NCI-H2227 treated with DMSO at 0.1 percent for 48 hours (cell line): ENCODE measurements at regions not wholly inside any gene's neighbourhood (a gene's known extent, or its start where the extent isn't known, plus 50 kb on each side); places are given as distances from the start of the nearest gene placed in this dataset.

Experiments
- DNase-seq: peaks from one replicate; lab custom pipeline; 2025; lab: John Stamatoyannopoulos, UW

DNA sequence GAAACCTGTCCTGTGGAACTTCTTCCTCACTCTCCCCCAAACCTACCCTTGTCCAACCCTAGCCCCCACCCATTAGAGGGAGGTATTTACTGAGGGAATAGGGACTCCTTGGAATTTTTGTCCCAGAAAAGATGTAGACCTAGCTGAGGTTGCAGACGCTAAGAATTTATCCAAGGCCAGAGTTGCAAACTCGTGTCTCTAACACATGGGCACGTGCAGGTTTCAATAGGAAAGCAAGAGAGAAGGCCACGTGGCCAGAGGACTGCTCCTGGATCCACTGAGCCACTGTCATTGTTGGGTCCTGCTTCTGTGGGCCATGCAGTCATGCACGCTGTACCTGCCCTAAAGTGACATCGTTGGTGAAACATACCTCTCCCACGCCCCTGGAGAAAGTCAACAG, 243.4 kb upstream of the KCNG1 start:
- DNase-seq = no peak

DNA sequence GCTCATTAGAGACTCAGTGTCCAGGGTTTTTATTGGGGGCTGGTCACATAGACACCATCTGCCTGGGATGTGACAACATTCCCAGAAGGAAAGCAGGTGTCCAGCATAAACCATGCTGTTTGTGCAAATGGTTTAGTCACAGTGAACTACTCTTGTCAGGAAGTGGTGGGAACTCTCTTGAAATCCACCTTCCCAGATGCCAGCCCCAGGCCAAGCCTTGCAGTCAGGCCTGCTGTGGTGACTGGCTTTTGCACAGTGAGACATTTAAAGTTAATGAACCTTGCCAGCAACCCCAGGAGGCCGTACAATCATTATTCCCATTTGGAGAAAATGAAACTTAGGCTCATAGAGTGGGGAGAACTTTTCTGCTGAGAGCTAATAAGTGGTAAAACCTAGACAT, 242.5 kb upstream of the KCNG1 start:
- DNase-seq = no peak

DNA sequence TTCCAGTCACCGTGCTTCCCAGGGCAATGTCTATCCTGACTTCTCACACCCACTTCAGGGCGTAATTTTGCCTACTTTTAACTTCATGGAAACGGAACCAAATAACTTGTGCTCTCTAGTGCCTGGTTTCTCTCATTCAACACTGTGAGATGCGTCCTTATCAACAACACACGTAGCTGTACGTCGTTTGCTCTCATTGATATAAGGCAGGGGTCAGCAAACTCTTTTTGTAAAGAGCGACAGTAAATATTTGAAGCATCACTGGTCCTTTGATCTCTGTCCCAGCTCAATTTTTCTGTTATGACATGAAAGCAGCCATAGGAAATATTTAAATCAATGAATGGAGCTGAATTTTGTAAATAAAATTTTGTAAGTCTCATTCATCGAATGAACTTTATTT, 239.3 kb upstream of the KCNG1 start:
- no peak for DNase-seq

DNA sequence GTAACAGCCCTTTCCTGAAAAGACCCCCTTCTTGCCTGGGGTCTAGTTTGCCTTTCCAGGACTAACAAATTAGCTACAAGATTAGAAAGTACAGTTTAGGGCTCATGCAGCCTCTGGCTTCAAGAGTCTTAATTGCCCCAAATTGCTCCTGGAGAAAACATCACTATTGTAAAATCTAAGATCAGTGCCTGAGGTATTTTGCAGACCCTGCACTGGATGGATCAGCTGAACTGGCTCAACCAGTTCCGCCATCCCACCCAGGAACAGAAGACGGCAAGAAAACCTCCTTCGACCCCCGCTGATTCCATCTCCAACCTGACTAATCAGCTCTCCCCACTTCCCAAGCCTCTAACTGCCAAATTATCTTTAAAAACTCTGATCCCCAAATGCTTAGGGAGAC, 236.5 kb upstream of the KCNG1 start:
- DNase-seq = no peak

DNA sequence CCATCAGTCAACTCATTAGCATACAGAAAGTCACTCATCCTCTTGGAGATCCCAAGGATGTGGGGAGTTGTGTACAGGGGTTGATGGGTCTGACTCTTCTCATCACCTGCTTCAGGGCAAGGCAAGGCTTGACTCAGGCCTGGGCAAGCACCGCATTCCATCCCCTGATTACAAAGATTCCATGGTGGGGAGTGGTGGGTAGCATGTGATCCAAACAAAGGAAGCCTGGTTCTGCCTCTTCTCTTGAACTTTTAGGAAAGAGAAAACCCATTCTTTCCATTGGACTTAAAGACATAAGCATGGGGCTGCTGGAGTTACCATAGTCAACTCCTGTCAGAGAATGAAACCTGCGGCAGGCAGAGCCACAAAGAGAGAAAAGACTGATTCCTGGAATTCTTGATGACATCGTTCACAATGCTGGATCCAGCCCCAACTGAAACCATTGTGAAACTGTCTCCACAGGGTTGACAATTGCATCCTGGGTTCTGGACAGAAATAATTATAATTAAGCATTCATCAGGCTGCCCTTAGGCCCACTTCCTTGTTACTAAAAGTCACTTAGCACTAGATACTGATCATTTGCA, 235.8 kb upstream of the KCNG1 start:
- no peak for DNase-seq

DNA sequence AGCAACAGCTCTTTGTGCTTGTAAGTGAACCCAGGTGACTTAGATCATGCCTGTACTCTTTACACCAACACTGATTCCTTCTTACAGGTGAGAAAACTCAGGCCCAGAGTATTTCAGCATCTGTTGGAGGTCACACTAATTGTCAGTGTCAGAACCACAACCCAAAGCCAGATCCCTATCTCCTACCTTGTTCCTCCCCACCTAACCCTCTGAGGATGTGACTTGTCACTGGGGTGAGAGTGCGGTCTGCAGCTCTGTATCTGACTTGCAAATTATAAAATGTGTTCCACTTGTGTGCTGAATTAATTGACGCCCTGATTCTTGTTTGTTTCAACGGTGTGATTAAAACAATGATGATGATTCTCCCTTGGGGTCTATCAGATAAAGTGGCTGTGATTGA, 232.5 kb upstream of the KCNG1 start:
- no peak for DNase-seq

DNA sequence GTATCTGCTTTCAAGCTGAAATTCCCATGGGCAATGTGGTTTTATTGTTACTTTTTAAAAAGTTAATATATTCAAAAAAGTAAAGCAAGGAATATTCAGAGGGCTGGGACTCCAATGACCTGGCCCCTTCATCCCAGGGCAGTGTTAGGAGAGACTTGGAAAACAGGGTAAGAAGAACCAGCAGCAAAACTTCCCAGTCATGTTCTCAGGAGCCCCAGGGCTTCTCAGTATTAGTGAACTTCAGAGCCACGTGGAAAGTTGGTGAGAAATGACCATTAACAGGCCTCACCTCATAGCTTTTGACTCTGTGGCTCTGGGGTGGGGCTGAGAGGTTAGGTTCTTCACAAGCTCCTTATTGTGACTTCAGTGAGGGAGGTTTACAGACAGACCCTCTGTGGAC, 230.4 kb upstream of the KCNG1 start:
- no peak for DNase-seq

DNA sequence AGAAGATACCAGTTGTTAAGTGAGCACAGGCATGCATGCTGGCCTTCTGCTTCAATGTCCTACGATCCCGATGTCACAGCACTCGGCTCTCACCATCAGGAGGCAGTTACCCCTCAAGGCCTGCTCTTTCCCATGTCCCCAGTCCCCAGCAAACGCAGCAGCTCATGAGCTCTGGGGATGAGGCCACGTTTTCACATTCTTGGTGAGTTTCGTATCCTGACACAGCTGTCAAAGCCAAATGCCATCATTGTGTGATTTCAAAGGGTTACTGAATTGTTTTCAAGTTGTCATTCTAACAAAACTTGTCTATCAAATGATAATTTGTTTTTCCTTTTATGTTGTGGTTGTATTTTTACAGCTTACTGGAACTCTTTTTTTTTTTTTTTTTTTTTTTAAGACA, 226.9 kb upstream of the KCNG1 start:
- no peak for DNase-seq

DNA sequence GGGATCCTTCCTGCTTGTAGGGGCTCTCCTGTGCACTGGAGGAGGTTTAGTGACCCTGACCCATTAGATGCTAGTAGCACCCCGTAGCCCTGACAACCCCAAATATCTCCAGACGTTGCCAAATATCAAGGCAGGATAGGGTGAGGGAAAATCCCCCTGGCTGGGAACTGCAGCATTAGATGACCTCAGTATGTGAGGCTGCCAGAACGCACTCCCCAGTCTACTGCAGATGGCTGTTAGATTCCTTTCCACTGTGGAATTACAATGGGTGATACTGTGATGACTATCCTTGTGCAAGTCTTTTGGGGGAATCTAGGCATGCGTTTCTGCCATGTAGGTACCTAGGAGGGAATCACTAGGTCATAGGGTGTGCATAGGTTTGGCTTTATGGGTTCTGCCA, 226.3 kb upstream of the KCNG1 start:
- DNase-seq = no peak

DNA sequence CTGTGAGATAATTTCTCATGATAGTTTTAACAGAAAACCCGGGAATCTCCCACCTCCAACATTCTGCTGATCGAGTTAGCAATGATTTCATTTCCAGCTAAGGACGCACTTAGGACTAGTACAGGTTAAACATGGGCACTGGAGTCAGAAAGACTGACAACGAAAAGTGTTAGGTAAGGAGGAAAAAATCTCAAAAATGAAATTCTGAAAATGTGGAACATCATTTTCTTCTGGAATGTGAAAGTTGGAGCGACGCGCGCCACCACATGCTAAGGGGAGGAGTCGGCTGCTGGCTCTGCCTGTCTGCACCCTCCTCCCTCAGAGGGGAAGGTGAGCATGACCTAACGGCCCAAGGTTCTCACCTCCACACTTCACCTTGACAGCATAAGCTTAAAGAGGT, 221.6 kb upstream of the KCNG1 start:
- no peak for DNase-seq

DNA sequence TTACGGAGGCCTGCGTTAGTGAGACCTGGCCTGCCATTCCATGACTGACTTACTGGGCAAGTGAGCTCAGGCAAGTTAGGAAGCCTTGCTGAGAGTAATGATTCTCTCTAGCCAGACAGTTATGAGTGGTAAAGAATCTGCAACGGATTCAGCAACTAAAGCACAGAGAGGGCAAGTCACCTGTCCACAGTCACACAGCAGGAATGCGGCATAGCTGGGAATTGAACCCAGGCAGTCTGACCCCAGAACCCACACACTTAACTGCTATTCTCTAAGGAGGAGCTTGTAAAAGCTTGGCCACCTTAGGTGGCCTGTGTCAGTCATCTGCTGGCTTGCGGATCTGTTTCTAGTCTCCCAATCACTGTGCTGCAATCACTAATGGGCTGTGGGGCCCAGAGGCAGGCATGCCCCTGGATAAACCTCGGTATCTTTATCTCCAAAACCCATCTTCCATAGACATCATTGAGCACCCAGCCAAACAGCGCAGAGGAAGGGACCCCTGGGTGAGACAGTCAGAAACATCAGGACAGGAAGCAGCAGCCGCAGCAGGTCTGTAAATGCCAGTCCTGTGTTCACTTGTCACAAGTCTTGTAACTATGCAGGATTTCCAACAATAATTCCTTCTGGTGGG, 215.9 kb upstream of the KCNG1 start:
- DNase-seq = no peak

DNA sequence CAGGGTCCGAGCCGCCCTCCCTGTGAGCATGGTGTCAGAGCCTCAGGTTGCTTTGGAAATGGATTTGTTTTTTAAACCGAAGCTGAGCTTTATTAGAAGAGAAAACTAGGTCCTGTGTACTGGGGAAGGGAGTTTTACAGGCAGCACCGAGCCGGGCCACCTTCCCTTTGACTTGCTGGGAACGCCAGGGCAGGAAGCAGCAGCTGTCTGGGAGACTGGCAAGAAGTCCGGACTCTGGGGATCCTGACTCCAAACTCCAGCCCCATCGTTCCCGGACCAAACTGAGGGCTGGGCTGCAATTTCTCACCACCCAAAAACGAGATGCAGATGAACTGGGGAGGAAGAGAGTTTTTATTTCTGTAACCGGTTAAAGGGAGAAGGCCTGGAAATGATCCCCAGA, 214.9 kb upstream of the KCNG1 start:
- DNase-seq = no peak

DNA sequence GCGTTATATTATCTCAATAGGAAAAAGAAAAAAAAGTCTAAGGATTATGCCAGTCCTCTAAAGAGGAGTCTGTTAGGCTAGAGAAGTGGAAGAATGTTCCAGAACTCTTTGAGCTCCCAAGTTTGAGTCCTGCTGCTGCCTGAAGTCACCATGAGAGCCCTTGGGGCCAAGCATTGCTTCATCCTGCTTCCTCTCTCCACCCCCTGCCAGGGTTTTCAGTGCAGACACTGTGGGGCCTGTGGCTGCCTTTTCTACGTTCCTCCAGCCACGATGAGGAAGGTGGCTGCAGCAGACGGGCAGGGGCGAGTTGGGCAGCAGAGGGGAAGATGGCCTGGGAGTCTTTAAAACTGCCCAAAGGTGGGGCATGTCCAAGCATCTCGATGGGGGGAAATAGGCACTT, 214.4 kb upstream of the KCNG1 start:
- DNase-seq = no peak

DNA sequence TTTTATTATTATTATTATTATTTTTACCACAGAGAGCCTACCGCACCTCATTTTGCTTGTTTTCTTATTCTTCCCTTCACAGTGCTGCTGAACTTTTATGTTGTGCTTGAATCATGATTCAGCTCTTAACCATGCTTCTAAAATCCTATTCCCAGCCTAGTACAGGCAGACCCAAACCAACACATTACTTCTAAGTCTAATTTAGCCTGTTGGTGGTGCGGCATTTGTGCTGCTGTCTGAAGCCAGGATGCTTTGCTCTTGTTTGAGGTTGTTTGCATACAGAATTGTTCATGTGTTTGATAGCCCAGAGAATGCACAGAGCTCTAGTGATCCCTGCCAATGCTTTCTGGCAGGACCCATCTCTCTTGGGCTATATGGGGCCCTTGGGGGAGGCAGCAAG, 213.5 kb upstream of the KCNG1 start:
- no peak for DNase-seq

DNA sequence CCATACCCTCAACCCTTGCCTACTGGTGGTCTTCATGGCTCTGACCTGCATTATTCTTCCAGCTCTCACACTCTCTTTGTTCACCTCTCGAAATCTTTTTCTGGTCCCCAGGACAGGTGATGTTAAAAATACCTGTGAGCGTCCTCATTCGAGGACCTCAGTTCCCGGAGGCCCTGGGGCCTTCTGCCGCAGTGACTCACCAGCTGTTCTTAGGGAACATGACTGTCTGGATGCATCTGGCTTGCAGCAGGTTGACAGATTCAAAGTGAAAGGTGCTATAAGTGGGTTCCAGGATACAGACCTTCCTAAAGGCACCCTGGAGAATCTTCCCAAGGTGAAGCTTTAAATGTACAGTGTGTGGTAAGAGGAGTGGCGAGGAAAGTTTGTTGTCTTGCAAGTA, 210.4 kb upstream of the KCNG1 start:
- no peak for DNase-seq

DNA sequence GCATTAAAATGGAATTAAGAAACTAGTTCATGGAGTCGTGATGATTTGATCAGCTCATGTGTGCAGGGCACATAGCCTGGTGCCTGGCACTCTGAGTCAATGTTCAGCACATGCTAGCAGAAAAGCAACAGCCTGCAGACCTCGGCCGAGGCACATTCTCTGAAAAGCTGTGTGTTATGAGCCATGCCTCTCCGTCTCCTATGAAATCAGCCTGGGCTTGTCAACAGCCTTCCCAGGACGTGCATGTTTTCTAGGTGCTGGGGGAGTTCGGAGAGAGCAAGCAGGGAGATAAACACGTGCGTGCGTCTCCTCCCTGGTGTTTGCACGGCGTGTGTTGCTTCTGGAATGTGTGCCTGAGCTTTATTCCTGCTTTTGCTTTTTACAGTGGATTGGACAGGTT, 207.8 kb upstream of the KCNG1 start:
- DNase-seq = no peak

DNA sequence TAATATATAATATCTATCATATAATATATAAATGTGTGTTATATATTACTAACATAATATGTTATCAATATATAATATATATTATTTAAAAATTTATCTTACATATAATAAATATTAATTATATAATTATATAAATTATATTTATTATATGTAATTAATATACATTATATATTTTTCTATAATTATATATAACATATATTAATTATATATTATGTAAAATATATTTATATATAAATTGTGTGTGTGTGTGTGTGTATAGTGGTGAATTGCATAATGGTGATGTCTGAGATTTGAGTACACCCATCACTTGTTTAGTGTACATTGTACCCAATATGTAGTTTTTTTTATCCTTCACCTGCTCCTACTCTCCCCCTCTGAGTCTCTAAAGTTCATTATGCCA, 205.9 kb upstream of the KCNG1 start:
- no peak for DNase-seq

DNA sequence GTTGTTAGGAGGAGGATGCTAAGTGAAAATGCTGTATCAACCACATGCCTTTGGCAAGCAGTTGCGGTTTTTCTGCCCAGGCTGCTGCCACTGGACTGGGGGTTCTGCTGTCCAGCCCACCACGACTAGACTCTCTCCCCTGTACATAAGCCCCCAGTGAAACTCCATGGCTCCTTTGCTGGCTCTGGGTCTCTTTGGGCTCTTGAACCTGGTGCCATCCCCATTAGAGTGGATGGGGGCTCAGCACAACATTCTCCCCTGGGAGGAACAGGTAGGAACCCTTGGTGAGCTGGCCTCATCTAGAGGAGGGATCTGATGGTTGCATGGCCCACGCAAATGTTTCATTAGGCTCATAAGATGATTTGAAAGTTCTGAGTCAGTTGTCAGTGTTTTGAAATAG, 204.8 kb upstream of the KCNG1 start:
- no peak for DNase-seq

DNA sequence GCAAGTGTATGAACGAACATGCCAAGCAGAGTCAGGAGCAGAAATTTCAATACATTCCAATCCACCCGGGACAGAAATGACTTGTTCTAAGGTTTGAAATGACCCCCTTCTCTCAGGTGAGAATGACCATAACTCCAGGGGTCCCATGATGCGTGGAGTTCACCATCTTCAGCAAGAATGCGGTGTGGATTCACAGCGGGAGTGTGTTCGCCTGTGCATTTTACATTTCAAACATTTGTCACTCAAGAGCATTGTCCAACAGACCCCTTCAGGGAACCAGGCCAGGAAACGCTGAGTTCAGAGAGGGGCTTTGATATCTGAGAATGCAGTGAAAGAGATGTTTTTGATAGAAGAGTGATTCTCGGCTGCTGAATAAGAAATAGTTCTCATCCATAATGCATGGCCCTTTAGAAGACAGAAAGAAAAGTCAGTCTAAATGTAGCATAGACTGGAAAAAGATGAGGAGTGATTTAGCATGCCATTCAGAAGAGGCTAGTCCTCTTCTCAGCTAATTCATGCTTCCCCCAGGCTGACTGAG, 200.3 kb upstream of the KCNG1 start:
- no peak for DNase-seq

DNA sequence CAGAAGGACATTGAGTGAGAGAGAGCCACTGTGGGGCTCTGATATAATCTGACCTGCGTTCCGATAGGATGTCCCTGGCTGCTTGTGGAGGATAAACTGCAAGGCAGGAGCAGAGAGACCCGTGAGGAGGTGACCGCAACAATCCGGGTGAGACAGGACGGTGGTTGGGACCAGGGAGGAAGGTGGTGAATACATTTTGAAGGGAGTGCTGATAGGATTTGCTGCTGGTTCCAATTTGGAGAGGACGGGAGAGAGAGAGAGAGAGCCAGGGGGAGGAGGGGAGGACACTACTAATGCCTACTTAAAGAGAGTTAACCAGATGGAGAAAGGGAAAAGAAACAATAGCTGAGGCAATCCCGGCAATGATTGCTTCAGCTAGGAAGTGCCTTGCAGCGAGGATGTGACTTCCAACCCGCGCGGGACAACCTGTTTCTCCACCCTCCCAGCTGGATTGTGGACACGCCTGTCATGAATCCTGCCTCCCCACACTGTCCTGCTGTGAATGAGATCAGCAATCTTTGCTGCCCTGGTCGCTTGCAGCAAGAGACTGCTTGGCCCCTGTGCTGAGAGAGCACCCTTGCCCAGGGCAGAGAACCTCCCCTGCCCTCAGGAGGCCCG, 199.0 kb upstream of the KCNG1 start:
- no peak for DNase-seq

DNA sequence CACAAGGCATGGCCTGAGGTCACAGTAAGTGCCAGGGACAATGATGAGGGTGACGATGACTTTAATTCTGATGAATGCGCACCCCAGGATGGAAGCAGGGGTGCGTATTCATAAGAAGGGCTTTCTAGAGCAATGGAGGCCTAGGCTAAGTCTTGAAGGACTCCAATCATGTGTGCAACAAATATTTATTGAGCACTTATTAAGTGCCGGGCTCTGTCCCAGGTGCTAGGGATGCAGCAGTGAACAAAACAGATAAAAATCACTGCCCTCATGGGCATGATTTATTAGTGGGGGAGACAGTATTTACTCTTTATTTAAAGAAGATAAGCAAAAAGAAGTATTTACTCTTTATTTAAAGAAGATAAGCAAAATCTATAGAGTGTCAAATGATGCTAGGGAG, 198.2 kb upstream of the KCNG1 start:
- DNase-seq = no peak

DNA sequence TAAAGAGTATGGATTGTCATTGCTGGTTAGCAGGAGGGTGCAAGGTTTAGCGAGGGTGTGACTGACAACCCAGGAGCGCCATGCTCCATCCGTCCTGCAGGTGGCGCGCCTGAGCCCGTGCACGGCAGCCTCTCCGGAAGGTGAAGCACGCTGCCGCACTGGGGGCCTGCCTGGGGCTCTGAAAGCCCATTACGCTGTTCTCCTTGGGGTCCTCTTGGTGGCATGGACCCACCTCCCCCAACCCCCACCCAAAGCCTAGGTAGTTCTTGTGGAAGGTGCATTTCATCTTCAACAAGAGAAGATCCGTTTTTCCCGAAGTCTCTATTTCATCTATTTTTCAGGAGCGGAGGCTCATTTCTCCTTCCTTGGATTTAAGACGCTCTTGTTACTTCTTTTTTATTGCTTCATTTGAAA, 197.4 kb upstream of the KCNG1 start:
- no peak for DNase-seq

DNA sequence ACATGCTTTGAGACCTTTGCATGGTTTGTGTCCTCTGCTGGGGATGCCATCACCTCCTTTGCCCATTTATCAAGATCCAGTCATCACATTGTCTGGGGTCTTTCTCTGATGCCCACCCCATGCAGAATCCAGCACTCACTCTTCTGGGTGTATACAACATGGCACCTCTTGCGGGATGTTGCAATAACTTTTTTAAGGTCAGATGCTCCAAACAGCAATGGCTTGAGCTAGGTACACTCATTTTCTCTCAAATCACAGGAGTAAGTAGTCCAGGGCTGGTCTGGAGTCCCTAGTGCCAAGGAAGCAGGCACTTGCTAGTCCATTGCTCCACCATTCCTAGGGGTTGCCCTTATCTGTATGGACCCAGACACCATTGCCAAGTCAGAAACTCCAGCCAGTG, 196.6 kb upstream of the KCNG1 start:
- DNase-seq = no peak

DNA sequence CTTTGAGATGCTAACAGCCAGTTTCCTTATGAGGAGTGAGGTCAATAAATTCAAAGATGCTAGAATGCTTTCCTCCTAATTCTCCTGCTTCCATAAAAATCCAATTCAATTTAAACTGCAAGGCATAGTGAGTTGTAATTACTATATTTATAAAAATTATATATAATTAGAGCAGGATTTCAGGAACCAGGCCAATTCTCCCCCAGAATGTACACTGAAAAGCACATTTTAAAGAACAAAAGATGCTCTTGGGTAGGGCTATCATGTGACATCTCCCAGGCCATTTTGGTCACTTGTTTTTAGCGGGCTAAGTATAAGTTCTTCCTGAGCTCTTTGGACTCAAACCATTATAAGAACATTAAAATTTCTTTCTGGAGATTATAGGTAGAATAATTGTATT, 195.7 kb upstream of the KCNG1 start:
- DNase-seq = peak; percentile 71
